Gastrocnemius medialis (tissue), 4 donors: ENCODE measurements at regions not wholly inside any gene's neighbourhood (a gene's known extent, or its start where the extent isn't known, plus 50 kb on each side); places are given as distances from the start of the nearest gene placed in this dataset.

ENCODE experiments used
- ATAC-seq, 2 donors: fragments of 150-250 bp; one replicate each; pipeline ENCODE4 v1.9.1; 2016
- DNase-seq, 2 donors: peaks; one replicate each; pipeline ENCODE4 v3.0.0-alpha.2; 2019
- H3K27ac ChIP-seq, 4 donors: fragments of 200-600 bp; sonication (generic); 1 replicate in 1 of 4; 2 replicates in 3 of 4; pipeline ENCODE4 v1.5.1; 2016 to 2018; ENCODE audit warnings: mild to moderate bottlenecking in 2 of 4, moderate library complexity in 1 of 4
- H3K27me3 ChIP-seq, 3 donors: fragments of 200-600 bp; sonication (generic) in 2 of 3; 1 replicate in 1 of 3; 2 replicates in 2 of 3; pipeline versions ENCODE4 v1.5.1 to v1.6.0; 2016 to 2019; ENCODE audit warnings: mild to moderate bottlenecking in 1 of 3, moderate library complexity in 1 of 3
- H3K36me3 ChIP-seq, 2 donors: fragments of 200-600 bp; sonication (generic) in 1 of 2; one replicate each; pipeline ENCODE4 v1.5.1; 2017 to 2018
- H3K4me1 ChIP-seq, 2 donors: fragments of 200-600 bp; sonication (generic) in 1 of 2; one replicate each; pipeline ENCODE4 v1.5.1; 2016 to 2017; ENCODE audit warnings: mild to moderate bottlenecking in 2 of 2
- H3K4me3 ChIP-seq, 4 donors: fragments of 200-600 bp; sonication (generic) in 3 of 4; 1 replicate in 1 of 4; 2 replicates in 3 of 4; pipeline ENCODE4 v1.5.1; 2016 to 2019; ENCODE audit warnings: mild to moderate bottlenecking in 2 of 4
- H3K9me3 ChIP-seq, 3 donors: fragments of 200-600 bp; sonication (generic) in 2 of 3; 1 replicate in 1 of 3; 2 replicates in 2 of 3; pipeline ENCODE4 v1.5.1; 2016 to 2019
- CTCF ChIP-seq, 5 experiments: fragments of 450-650 bp in 3 of 5; fragments of 200-600 bp in 2 of 5; sonication (generic) in 2 of 5; IDR thresholded peaks in 4 of 5; conservative IDR thresholded peaks in 1 of 5; 1 replicate in 4 of 5; 2 replicates in 1 of 5; pipeline ENCODE4 v1.5.1; 2016 to 2019; ENCODE audit warnings: antibody characterized with exemption in 5 of 5, mild to moderate bottlenecking in 3 of 5, moderate library complexity in 3 of 5
- POLR2A ChIP-seq, 2 donors: fragments of 450-650 bp; IDR thresholded peaks; one replicate each; pipeline ENCODE4 v1.6.1; 2017; ENCODE audit warnings: antibody characterized with exemption in 2 of 2, mild to moderate bottlenecking in 2 of 2, moderate library complexity in 2 of 2
- in situ Hi-C, 4 donors: fragments of 200-750 bp; cut with MboI; loops; one replicate each; pipeline versions ENCODE4 v1.15.0 to v1.8.0; 2017; ENCODE audit warnings: low sequenced_read_pairs in 4 of 4
- intact Hi-C: fragments of 100-400 bp; cut with DNase I; formaldehyde crosslinking; loops from one replicate; pipeline ENCODE4 v1.15.1; 2023; ENCODE audit warnings: low total_unique reads

- in situ Hi-C loops (no loop called here), intact Hi-C loops (no loop called here)
- Histone ChIP-seq H3K27me3 (no peaks in the 10 kb centered on the region), H3K4me1 (no peaks in the 10 kb centered on the region), H3K36me3 (no peaks in the 10 kb centered on the region), H3K27ac (no peak overlapping the region), H3K9me3 (no peaks in the 10 kb centered on the region), H3K4me3 (no peak overlapping the region)
- DNase-seq, result no peak
- ATAC-seq, result no peak
- TF ChIP-seq POLR2A (IDR thresholded peaks at IDR 0.05) (no peak), CTCF (IDR thresholded peaks at IDR 0.05 in 4 of 5, conservative IDR thresholded peaks at IDR 0.05 in 1 of 5) (no peak)
These were observed 647.3 kb downstream of the BRINP1 start for GRCh38 chr9:118721923-118722322.

DNA sequence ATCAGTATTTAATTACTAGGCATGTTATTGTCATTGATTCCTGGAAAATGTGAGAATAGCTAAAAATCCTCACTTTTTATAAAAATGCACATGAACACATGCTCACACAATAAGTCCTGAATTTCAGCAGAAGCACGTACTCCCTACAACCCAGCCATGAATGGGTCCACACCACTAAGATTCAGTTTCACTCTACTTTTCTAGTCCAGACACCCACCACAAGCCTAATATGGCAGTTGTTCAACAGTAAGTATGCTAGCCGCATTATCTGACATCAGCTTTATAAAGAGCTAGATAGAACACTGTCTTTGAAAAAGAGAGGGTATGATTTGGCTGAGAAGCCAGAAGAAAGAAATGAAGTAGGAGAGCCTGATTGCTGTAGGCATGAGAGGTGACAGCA lies 639.3 kb downstream of the BRINP1 start:
- H3K27ac ChIP-seq, result no peak overlapping the region
- ATAC-seq (no peak), DNase-seq (no peak)
- no peaks in the 10 kb centered on the region for H3K9me3 ChIP-seq
- in situ Hi-C loops (no loop called here), intact Hi-C loops (no loop called here)
- no peaks in the 10 kb centered on the region for H3K36me3 ChIP-seq
- TF ChIP-seq POLR2A (IDR thresholded peaks at IDR 0.05), result no peak
- TF ChIP-seq CTCF (IDR thresholded peaks at IDR 0.05 in 4 of 5, conservative IDR thresholded peaks at IDR 0.05 in 1 of 5), result no peak
- no peaks in the 10 kb centered on the region for H3K27me3 ChIP-seq
- H3K4me1 ChIP-seq, result no peaks in the 10 kb centered on the region
- H3K4me3 ChIP-seq, result no peak overlapping the region

GRCh38 chr9:118732998-118733397 lies 636.2 kb downstream of the BRINP1 start:
- TF ChIP-seq CTCF (IDR thresholded peaks at IDR 0.05 in 4 of 5, conservative IDR thresholded peaks at IDR 0.05 in 1 of 5) (no peak), POLR2A (IDR thresholded peaks at IDR 0.05) (no peak)
- ATAC-seq (no peak), DNase-seq (no peak)
- intact Hi-C loops (no loop called here), in situ Hi-C loops (no loop called here)
- Histone ChIP-seq H3K9me3 (no peaks in the 10 kb centered on the region), H3K36me3 (no peaks in the 10 kb centered on the region), H3K4me3 (no peak overlapping the region), H3K4me1 (no peaks in the 10 kb centered on the region), H3K27me3 (no peaks in the 10 kb centered on the region), H3K27ac (no peak overlapping the region)

GRCh38 chr9:118734696-118735095 lies 634.5 kb downstream of the BRINP1 start:
- no peak overlapping the region for H3K4me3 ChIP-seq
- H3K36me3 ChIP-seq, result no peaks in the 10 kb centered on the region
- H3K4me1 ChIP-seq, result no peaks in the 10 kb centered on the region
- no peaks in the 10 kb centered on the region for H3K9me3 ChIP-seq
- intact Hi-C loops, result no loop called here
- DNase-seq (no peak), ATAC-seq (no peak)
- no peaks in the 10 kb centered on the region for H3K27me3 ChIP-seq
- in situ Hi-C loops, result no loop called here
- TF ChIP-seq CTCF (IDR thresholded peaks at IDR 0.05 in 4 of 5, conservative IDR thresholded peaks at IDR 0.05 in 1 of 5) (no peak), POLR2A (IDR thresholded peaks at IDR 0.05) (no peak)
- H3K27ac ChIP-seq, result no peak overlapping the region

GRCh38 chr9:118736406-118736805 lies 632.8 kb downstream of the BRINP1 start:
- no peak for TF ChIP-seq CTCF (IDR thresholded peaks at IDR 0.05 in 4 of 5, conservative IDR thresholded peaks at IDR 0.05 in 1 of 5)
- no peak for TF ChIP-seq POLR2A (IDR thresholded peaks at IDR 0.05)
- Histone ChIP-seq H3K4me3 (no peak overlapping the region), H3K9me3 (no peaks in the 10 kb centered on the region), H3K4me1 (no peaks in the 10 kb centered on the region), H3K27me3 (no peaks in the 10 kb centered on the region), H3K36me3 (no peaks in the 10 kb centered on the region), H3K27ac (no peak overlapping the region)
- no peak for DNase-seq
- intact Hi-C loops, result no loop called here
- in situ Hi-C loops, result no loop called here
- ATAC-seq, result no peak
